ENCODE measurements at regions not wholly inside any gene's neighbourhood (a gene's known extent, or its start where the extent isn't known, plus 50 kb on each side); places are given as distances from the start of the nearest gene placed in this dataset.

- no peaks in the 10 kb centered on the region for H3K27me3 ChIP-seq (replicated peaks; ENCODE audit: control insufficient read depth, insufficient read depth, low read length)
- no peak for TF ChIP-seq CTCF (IDR thresholded peaks at IDR 0.05; ENCODE audit: insufficient read depth in 1 of 2, low read depth in 1 of 2, low read length in 1 of 2, severe bottlenecking in 1 of 2, unreplicated experiment in 1 of 2)
- BruUV-seq (replicated peaks) = no TSS peak
- Mint-ChIP-seq H3K4me3 (ENCODE audit: unreplicated experiment) (peak overlapping the region; percentile 8), H3K27me3 (ENCODE audit: insufficient read depth, unreplicated experiment) (no peaks in the 10 kb centered on the region), H3K36me3 (ENCODE audit: insufficient read depth, unreplicated experiment) (no peaks in the 10 kb centered on the region), H3K27ac (ENCODE audit: unreplicated experiment) (no peak overlapping the region), H3K4me1 (ENCODE audit: low read depth, unreplicated experiment) (no peaks in the 10 kb centered on the region), H3K9me3 (ENCODE audit: unreplicated experiment) (no peaks in the 10 kb centered on the region)
- intact Hi-C loops (cut with micrococcal nuclease; ENCODE audit: unreplicated experiment) = no loop called here
- H3K4me3 ChIP-seq (ENCODE audit: low read depth, low read length) = no peak overlapping the region
- no peaks in the 10 kb centered on the region for H3K9me3 ChIP-seq
- ChIA-PET CTCF (no interaction called here), POLR2A (no interaction called here)
- no peaks in the 10 kb centered on the region for H3K4me1 ChIP-seq
- no peak for DNase-seq
- H3K36me3 ChIP-seq (ENCODE audit: control insufficient read depth, insufficient read depth, low read length) = no peaks in the 10 kb centered on the region
Measured at GRCh38 chr20:20872428-20872827, 160.0 kb upstream of the RALGAPA2 start.

GRCh38 chr20:20869161-20869775, 156.8 kb upstream of the RALGAPA2 start:
- POLR2A ChIA-PET = no interaction called here
- Mint-ChIP-seq H3K27me3 (ENCODE audit: insufficient read depth, unreplicated experiment) (no peaks in the 10 kb centered on the region), H3K27ac (ENCODE audit: unreplicated experiment) (no peak overlapping the region), H3K9me3 (ENCODE audit: unreplicated experiment) (no peaks in the 10 kb centered on the region), H3K4me3 (ENCODE audit: unreplicated experiment) (no peak overlapping the region), H3K4me1 (ENCODE audit: low read depth, unreplicated experiment) (no peaks in the 10 kb centered on the region), H3K36me3 (ENCODE audit: insufficient read depth, unreplicated experiment) (no peaks in the 10 kb centered on the region)
- BruUV-seq (replicated peaks) = no TSS peak
- Histone ChIP-seq H3K4me1 (no peaks in the 10 kb centered on the region; the same call in 1 of the 2 replicates), H3K36me3 (ENCODE audit: control insufficient read depth, insufficient read depth, low read length) (no peaks in the 10 kb centered on the region), H3K9me3 (no peaks in the 10 kb centered on the region), H3K27me3 (replicated peaks; ENCODE audit: control insufficient read depth, insufficient read depth, low read length) (no peaks in the 10 kb centered on the region), H3K4me3 (ENCODE audit: low read depth, low read length) (no peak overlapping the region)
- CTCF ChIA-PET = interaction anchor here (0.7 kb wide), 1 partner anchor 30 kb away, joined by 3 read pairs; no protein-coding TSS in a partner anchor
- no peak for DNase-seq
- intact Hi-C loops (cut with micrococcal nuclease; ENCODE audit: unreplicated experiment) = no loop called here
- TF ChIP-seq CTCF (IDR thresholded peaks at IDR 0.05; ENCODE audit: insufficient read depth in 1 of 2, low read depth in 1 of 2, low read length in 1 of 2, severe bottlenecking in 1 of 2, unreplicated experiment in 1 of 2) = no peak

GRCh38 chr20:20864351-20865096, 152.1 kb upstream of the RALGAPA2 start:
- no peaks in the 10 kb centered on the region; the same call in 1 of the 2 replicates for H3K4me1 ChIP-seq
- peak in 1 of 2 experiments; percentile 57 for DNase-seq
- no TSS peak for BruUV-seq (replicated peaks)
- intact Hi-C loops (cut with micrococcal nuclease; ENCODE audit: unreplicated experiment) = loop anchor here (1.0 to 5.0 kb wide), 6 partner anchors 188 to 641 kb away; no protein-coding TSS in a partner anchor
- TF ChIP-seq CTCF (IDR thresholded peaks at IDR 0.05; ENCODE audit: insufficient read depth in 1 of 2, low read depth in 1 of 2, low read length in 1 of 2, severe bottlenecking in 1 of 2, unreplicated experiment in 1 of 2) = peak; percentile 57 to 65
- Mint-ChIP-seq H3K9me3 (ENCODE audit: unreplicated experiment) (no peaks in the 10 kb centered on the region), H3K27ac (ENCODE audit: unreplicated experiment) (no peak overlapping the region), H3K27me3 (ENCODE audit: insufficient read depth, unreplicated experiment) (no peaks in the 10 kb centered on the region), H3K4me1 (ENCODE audit: low read depth, unreplicated experiment) (no peaks in the 10 kb centered on the region), H3K4me3 (ENCODE audit: unreplicated experiment) (no peak overlapping the region), H3K36me3 (ENCODE audit: insufficient read depth, unreplicated experiment) (no peaks in the 10 kb centered on the region)
- H3K36me3 ChIP-seq (ENCODE audit: control insufficient read depth, insufficient read depth, low read length) = no peaks in the 10 kb centered on the region
- no peak overlapping the region for H3K4me3 ChIP-seq (ENCODE audit: low read depth, low read length)
- CTCF ChIA-PET = interaction anchor here (0.8 to 3.1 kb wide), 5 partner anchors 27 to 641 kb away, joined by 3 to 10 read pairs (median 4); partner anchors contain the start of gene KIZ
- H3K9me3 ChIP-seq = no peaks in the 10 kb centered on the region
- POLR2A ChIA-PET = interaction anchor here (0.9 kb wide), 1 partner anchor 262 kb away, joined by 6 read pairs; the partner anchor contains the start of gene KIZ
- no peaks in the 10 kb centered on the region for H3K27me3 ChIP-seq (replicated peaks; ENCODE audit: control insufficient read depth, insufficient read depth, low read length)
